Activated naive CD4-positive, alpha-beta T cell treated with Interleukin-2 at 50 U/mL for 16 hours (primary cell): ENCODE measurements at regions not wholly inside any gene's neighbourhood (a gene's known extent, or its start where the extent isn't known, plus 50 kb on each side); places are given as distances from the start of the nearest gene placed in this dataset.

Experiments used
- DNase-seq: peaks from one replicate; pipeline ENCODE4 v3.0.0-alpha.2; 2020

GRCh38 chr9:99401680-99402504, 179.8 kb downstream of the SEC61B start:
- DNase-seq: no peak

GRCh38 chr9:99403371-99403770, 181.3 kb downstream of the SEC61B start:
- DNase-seq: no peak

- no peak for DNase-seq
Measured at GRCh38 chr9:99405359-99405758, 183.3 kb downstream of the SEC61B start.

GRCh38 chr9:99406939-99407338, 184.9 kb downstream of the SEC61B start:
- no peak for DNase-seq

GRCh38 chr9:99411068-99411467, 189.0 kb downstream of the SEC61B start:
- no peak for DNase-seq

- DNase-seq: no peak
Measured at GRCh38 chr9:99411479-99412115, 189.5 kb downstream of the SEC61B start.

GRCh38 chr9:99412606-99413005, 190.5 kb downstream of the SEC61B start:
- DNase-seq: no peak

- no peak for DNase-seq
Measured at GRCh38 chr9:99414321-99414720, 192.2 kb downstream of the SEC61B start.

GRCh38 chr9:99415606-99416005, 193.5 kb downstream of the SEC61B start:
- DNase-seq: no peak

GRCh38 chr9:99416007-99416406, 193.9 kb downstream of the SEC61B start:
- DNase-seq: no peak

GRCh38 chr9:99419070-99419469, 197.0 kb downstream of the SEC61B start:
- DNase-seq: no peak

- DNase-seq: no peak
Measured at GRCh38 chr9:99421369-99421768, 199.3 kb downstream of the SEC61B start.

- no peak for DNase-seq
Measured at GRCh38 chr9:99425124-99425523, 203.0 kb downstream of the SEC61B start.

GRCh38 chr9:99425923-99426842, 204.1 kb downstream of the SEC61B start:
- DNase-seq: no peak

GRCh38 chr9:99427260-99427659, 205.2 kb downstream of the SEC61B start:
- DNase-seq: no peak

- DNase-seq: no peak
Measured at GRCh38 chr9:99430301-99430700, 208.2 kb downstream of the SEC61B start.

GRCh38 chr9:99431103-99431502, 209.0 kb downstream of the SEC61B start:
- DNase-seq: no peak

- DNase-seq: no peak
Measured at GRCh38 chr9:99432075-99432474, 210.0 kb downstream of the SEC61B start.

GRCh38 chr9:99433095-99433494, 211.0 kb downstream of the SEC61B start:
- DNase-seq: no peak

- peak; percentile 32 for DNase-seq
Measured at GRCh38 chr9:99433555-99433954, 211.5 kb downstream of the SEC61B start.

GRCh38 chr9:99436616-99437015, 214.5 kb downstream of the SEC61B start:
- DNase-seq: no peak

- no peak for DNase-seq
Measured at GRCh38 chr9:99437145-99437544, 215.1 kb downstream of the SEC61B start.

GRCh38 chr9:99438596-99438995, 216.5 kb downstream of the SEC61B start:
- DNase-seq: no peak
